ENCODE measurements at regions not wholly inside any gene's neighbourhood (a gene's known extent, or its start where the extent isn't known, plus 50 kb on each side); places are given as distances from the start of the nearest gene placed in this dataset.

- no peak for TF ChIP-seq CTCF (conservative IDR thresholded peaks at IDR 0.05; ENCODE audit: control insufficient read depth, insufficient read depth, low read depth, low read length)
- DNase-seq (ENCODE audit: low read depth), result no peak
- no peak overlapping the region for H3K4me3 ChIP-seq (ENCODE audit: control insufficient read depth, low read depth, low read length)
Observed at GRCh38 chr14:71228711-71229110, 321.5 kb downstream of the PCNX1 start.

GRCh38 chr14:71229875-71230274 is 322.6 kb downstream of the PCNX1 start:
- DNase-seq (ENCODE audit: low read depth), result no peak
- no peak for TF ChIP-seq CTCF (conservative IDR thresholded peaks at IDR 0.05; ENCODE audit: control insufficient read depth, insufficient read depth, low read depth, low read length)
- no peak overlapping the region for H3K4me3 ChIP-seq (ENCODE audit: control insufficient read depth, low read depth, low read length)

- no peak overlapping the region for H3K4me3 ChIP-seq (ENCODE audit: control insufficient read depth, low read depth, low read length)
- no peak for TF ChIP-seq CTCF (conservative IDR thresholded peaks at IDR 0.05; ENCODE audit: control insufficient read depth, insufficient read depth, low read depth, low read length)
- no peak for DNase-seq (ENCODE audit: low read depth)
Observed at GRCh38 chr14:71230897-71231296, 323.6 kb downstream of the PCNX1 start.

- no peak for DNase-seq (ENCODE audit: low read depth)
- H3K4me3 ChIP-seq (ENCODE audit: control insufficient read depth, low read depth, low read length), result no peak overlapping the region
- TF ChIP-seq CTCF (conservative IDR thresholded peaks at IDR 0.05; ENCODE audit: control insufficient read depth, insufficient read depth, low read depth, low read length), result no peak
Observed at GRCh38 chr14:71231521-71232393, 324.5 kb downstream of the PCNX1 start.

GRCh38 chr14:71232506-71232905 is 325.2 kb downstream of the PCNX1 start:
- H3K4me3 ChIP-seq (ENCODE audit: control insufficient read depth, low read depth, low read length), result no peak overlapping the region
- TF ChIP-seq CTCF (conservative IDR thresholded peaks at IDR 0.05; ENCODE audit: control insufficient read depth, insufficient read depth, low read depth, low read length), result no peak
- DNase-seq (ENCODE audit: low read depth), result no peak

- H3K4me3 ChIP-seq (ENCODE audit: control insufficient read depth, low read depth, low read length), result no peak overlapping the region
- TF ChIP-seq CTCF (conservative IDR thresholded peaks at IDR 0.05; ENCODE audit: control insufficient read depth, insufficient read depth, low read depth, low read length), result no peak
- peak; percentile 65 for DNase-seq (ENCODE audit: low read depth)
Observed at GRCh38 chr14:71235875-71236274, 328.6 kb downstream of the PCNX1 start.

All from fibroblast of mammary gland (primary cell).